ENCODE measurements at regions not wholly inside any gene's neighbourhood (a gene's known extent, or its start where the extent isn't known, plus 50 kb on each side); places are given as distances from the start of the nearest gene placed in this dataset.

- TF ChIP-seq CTCF (IDR thresholded peaks at IDR 0.05) = no peak
- TF ChIP-seq POLR2AphosphoS5 (IDR thresholded peaks at IDR 0.05) = no peak
- no peak for TF ChIP-seq POLR2A (IDR thresholded peaks at IDR 0.05)
- no peak for TF ChIP-seq EP300 (IDR thresholded peaks at IDR 0.05)
Measured at GRCh38 chr1:95990033-95990432, 731.6 kb upstream of the PTBP2 start.

All from upper lobe of left lung (tissue), 4 donors.